Fibroblast of lung (primary cell): ENCODE measurements at regions not wholly inside any gene's neighbourhood (a gene's known extent, or its start where the extent isn't known, plus 50 kb on each side); places are given as distances from the start of the nearest gene placed in this dataset.

Experiments
- DNase-seq, 2 donors: peaks; one replicate each; pipeline versions ENCODE4 v3.0.0 to v3.0.0-alpha.2; 2010; ENCODE audit warnings: low read depth in 2 of 2
- H2AFZ ChIP-seq: 2 replicates; pipeline ENCODE4 v1.5.1; 2012; ENCODE audit warnings: low read length, control low read depth, inconsistent platforms
- H3K27ac ChIP-seq: 2 replicates; pipeline ENCODE4 v1.5.1; 2011; ENCODE audit warnings: low read length, control low read depth; ENCODE audit not compliant: insufficient read depth
- H3K27me3 ChIP-seq: 2 replicates; pipeline ENCODE4 v1.5.1; 2011; ENCODE audit warnings: mild to moderate bottlenecking, low read length; ENCODE audit not compliant: control insufficient read depth, insufficient read depth
- H3K36me3 ChIP-seq: 2 replicates; pipeline ENCODE4 v1.5.1; 2011; ENCODE audit warnings: low read length; ENCODE audit not compliant: control insufficient read depth, insufficient read depth
- H3K4me1 ChIP-seq: 2 replicates; pipeline ENCODE4 v1.5.1; 2011; ENCODE audit warnings: low read length; ENCODE audit not compliant: control insufficient read depth, insufficient read depth; ENCODE audit errors: extremely low read depth
- H3K4me2 ChIP-seq: 2 replicates; pipeline ENCODE4 v1.5.1; 2011; ENCODE audit warnings: low read length, control low read depth; ENCODE audit not compliant: insufficient read depth; ENCODE audit errors: extremely low read depth
- H3K4me3 ChIP-seq, 4 experiments: fragments of 200-600 bp in 1 of 4; sonication (generic) in 1 of 4; replicated peaks in 1 of 4; 2 replicates each; pipeline ENCODE4 v1.5.1; 2011 to 2016; ENCODE audit warnings: low read length in 4 of 4, low read depth in 3 of 4, mild to moderate bottlenecking in 3 of 4, control low read depth in 2 of 4, inconsistent platforms in 1 of 4, mixed read lengths in 1 of 4; ENCODE audit not compliant: insufficient read depth in 1 of 4; ENCODE audit errors: control extremely low read depth in 1 of 4
- H3K79me2 ChIP-seq: 2 replicates; pipeline ENCODE4 v1.5.1; 2012; ENCODE audit warnings: mild to moderate bottlenecking, low read length, inconsistent platforms; ENCODE audit not compliant: control insufficient read depth, insufficient read depth
- H3K9ac ChIP-seq: 2 replicates; pipeline ENCODE4 v1.5.1; 2011; ENCODE audit warnings: mild to moderate bottlenecking, low read length, control low read depth; ENCODE audit not compliant: insufficient read depth
- H3K9me3 ChIP-seq: 2 replicates; pipeline ENCODE4 v1.5.1; 2012; ENCODE audit warnings: low read depth, low read length; ENCODE audit not compliant: control insufficient read depth, insufficient read depth
- H4K20me1 ChIP-seq: 2 replicates; pipeline ENCODE4 v1.5.1; 2011; ENCODE audit warnings: low read length; ENCODE audit not compliant: control insufficient read depth, insufficient read depth; ENCODE audit errors: extremely low read depth
- CTCF ChIP-seq, 2 donors: IDR thresholded peaks in 1 of 2; conservative IDR thresholded peaks in 1 of 2; 1 replicate in 1 of 2; 2 replicates in 1 of 2; pipeline ENCODE4 v1.5.1; 2011 to 2012; ENCODE audit warnings: low read length in 2 of 2, control low read depth in 1 of 2, inconsistent platforms in 1 of 2, low read depth in 1 of 2, mild to moderate bottlenecking in 1 of 2
- EZH2 ChIP-seq: IDR thresholded peaks from 2 replicates; pipeline ENCODE4 v1.5.1; 2012; ENCODE audit warnings: low read length, control low read depth, mild to moderate bottlenecking; ENCODE audit errors: missing control alignments

GRCh38 chr1:99482286-99482685 lies 163.6 kb upstream of the PALMD start:
- Histone ChIP-seq H3K27ac (no peak overlapping the region), H3K36me3 (no peaks in the 10 kb centered on the region), H2AFZ (peak overlapping the region; percentile 35), H3K4me2 (no peak overlapping the region), H3K4me1 (no peaks in the 10 kb centered on the region), H3K27me3 (no peaks in the 10 kb centered on the region), H3K9me3 (no peaks in the 10 kb centered on the region), H4K20me1 (no peaks in the 10 kb centered on the region), H3K79me2 (no peaks in the 10 kb centered on the region), H3K9ac (no peak overlapping the region), H3K4me3 (no peak overlapping the region)
- TF ChIP-seq EZH2 (no peak), CTCF (conservative IDR thresholded peaks at IDR 0.05 in 1 of 2, IDR thresholded peaks at IDR 0.05 in 1 of 2; ENCODE audit: low read depth in 1 of 2, low read length in 2 of 2) (no peak)
- DNase-seq = no peak

- Histone ChIP-seq H3K9me3 (no peaks in the 10 kb centered on the region), H2AFZ (peak overlapping the region; percentile 37), H3K27ac (no peak overlapping the region)
Measured at GRCh38 chr1:99482750-99483149, 163.2 kb upstream of the PALMD start.

GRCh38 chr1:99490031-99490430 lies 155.9 kb upstream of the PALMD start:
- Histone ChIP-seq H3K4me1 (no peaks in the 10 kb centered on the region), H3K36me3 (no peaks in the 10 kb centered on the region), H3K4me3 (no peak overlapping the region), H3K9ac (no peak overlapping the region), H3K79me2 (no peaks in the 10 kb centered on the region), H3K27me3 (no peaks in the 10 kb centered on the region), H2AFZ (no peak overlapping the region), H3K9me3 (no peaks in the 10 kb centered on the region), H4K20me1 (no peaks in the 10 kb centered on the region), H3K27ac (no peak overlapping the region), H3K4me2 (no peak overlapping the region)
- no peak for DNase-seq
- TF ChIP-seq CTCF (conservative IDR thresholded peaks at IDR 0.05 in 1 of 2, IDR thresholded peaks at IDR 0.05 in 1 of 2; ENCODE audit: low read depth in 1 of 2, low read length in 2 of 2) = no peak
- TF ChIP-seq EZH2 = no peak

More at GRCh38 chr1:99482750-99483149, 163.2 kb upstream of the PALMD start:
- no peaks in the 10 kb centered on the region for H3K36me3 ChIP-seq
- H3K4me1 ChIP-seq = no peaks in the 10 kb centered on the region
- H4K20me1 ChIP-seq = no peaks in the 10 kb centered on the region
- H3K27me3 ChIP-seq = no peaks in the 10 kb centered on the region
- no peak overlapping the region for H3K4me2 ChIP-seq
- no peak for TF ChIP-seq CTCF (conservative IDR thresholded peaks at IDR 0.05 in 1 of 2, IDR thresholded peaks at IDR 0.05 in 1 of 2; ENCODE audit: low read depth in 1 of 2, low read length in 2 of 2)
- TF ChIP-seq EZH2 = no peak
- no peak for DNase-seq
- H3K9ac ChIP-seq = no peak overlapping the region
- no peak overlapping the region for H3K4me3 ChIP-seq
- H3K79me2 ChIP-seq = no peaks in the 10 kb centered on the region
